Testis (tissue), 2 donors: ENCODE measurements at regions not wholly inside any gene's neighbourhood (a gene's known extent, or its start where the extent isn't known, plus 50 kb on each side); places are given as distances from the start of the nearest gene placed in this dataset.

ENCODE experiments used
- POLR2A ChIP-seq: fragments of 450-650 bp; IDR thresholded peaks from one replicate; pipeline ENCODE4 v1.6.1; 2017; ENCODE audit warnings: antibody characterized with exemption, mild to moderate bottlenecking, moderate library complexity
- TF ChIP-seq, protein P1 (sequence below), 3 experiments: fragments of 450-650 bp in 2 of 3; fragments of 200-600 bp in 1 of 3; sonication (generic) in 1 of 3; IDR thresholded peaks; one replicate each; pipeline ENCODE4 v1.5.1; 2016 to 2019; ENCODE audit warnings: antibody characterized with exemption in 3 of 3, mild to moderate bottlenecking in 2 of 3, moderate library complexity in 1 of 3

DNA sequence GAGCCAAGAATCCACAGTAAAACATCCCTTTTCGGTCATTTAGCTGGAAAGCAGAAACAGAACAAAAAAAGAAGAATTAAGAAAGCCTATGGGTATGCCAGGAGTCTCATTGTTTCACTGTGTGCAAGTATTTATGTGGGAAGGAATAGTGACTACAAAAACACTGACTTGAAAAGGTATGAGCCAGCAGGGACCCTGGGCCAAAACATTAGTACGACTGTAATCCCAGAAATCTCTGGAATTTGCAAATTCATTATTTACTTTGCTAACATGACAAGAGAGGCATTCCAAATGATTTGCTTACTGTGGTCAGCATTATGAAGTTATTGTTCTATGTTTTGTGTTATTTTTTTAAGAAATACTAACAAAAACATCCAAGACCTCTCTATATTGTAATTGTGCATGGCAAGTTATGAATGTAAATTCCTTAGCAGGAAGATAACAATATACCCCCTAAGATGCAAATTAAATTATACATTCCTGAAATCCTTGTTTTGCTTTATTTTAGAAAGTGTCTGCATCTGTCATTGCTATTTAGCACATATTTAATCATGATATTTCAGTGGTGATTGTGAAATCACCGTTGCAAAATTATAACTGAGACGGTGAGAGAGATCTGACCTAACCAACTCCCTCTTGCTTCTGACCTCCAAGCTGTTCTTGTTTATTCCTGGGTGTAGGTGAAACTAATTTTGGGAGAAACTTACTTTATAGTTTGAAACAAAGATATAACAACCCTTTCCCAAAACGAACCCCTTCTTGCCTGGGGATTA lies 299.2 kb downstream of the ZPLD1 start:
- TF ChIP-seq, protein P1, sequence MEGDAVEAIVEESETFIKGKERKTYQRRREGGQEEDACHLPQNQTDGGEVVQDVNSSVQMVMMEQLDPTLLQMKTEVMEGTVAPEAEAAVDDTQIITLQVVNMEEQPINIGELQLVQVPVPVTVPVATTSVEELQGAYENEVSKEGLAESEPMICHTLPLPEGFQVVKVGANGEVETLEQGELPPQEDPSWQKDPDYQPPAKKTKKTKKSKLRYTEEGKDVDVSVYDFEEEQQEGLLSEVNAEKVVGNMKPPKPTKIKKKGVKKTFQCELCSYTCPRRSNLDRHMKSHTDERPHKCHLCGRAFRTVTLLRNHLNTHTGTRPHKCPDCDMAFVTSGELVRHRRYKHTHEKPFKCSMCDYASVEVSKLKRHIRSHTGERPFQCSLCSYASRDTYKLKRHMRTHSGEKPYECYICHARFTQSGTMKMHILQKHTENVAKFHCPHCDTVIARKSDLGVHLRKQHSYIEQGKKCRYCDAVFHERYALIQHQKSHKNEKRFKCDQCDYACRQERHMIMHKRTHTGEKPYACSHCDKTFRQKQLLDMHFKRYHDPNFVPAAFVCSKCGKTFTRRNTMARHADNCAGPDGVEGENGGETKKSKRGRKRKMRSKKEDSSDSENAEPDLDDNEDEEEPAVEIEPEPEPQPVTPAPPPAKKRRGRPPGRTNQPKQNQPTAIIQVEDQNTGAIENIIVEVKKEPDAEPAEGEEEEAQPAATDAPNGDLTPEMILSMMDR (IDR thresholded peaks at IDR 0.05): no peak
- TF ChIP-seq POLR2A: no peak
